ENCODE measurements at regions not wholly inside any gene's neighbourhood (a gene's known extent, or its start where the extent isn't known, plus 50 kb on each side); places are given as distances from the start of the nearest gene placed in this dataset.

DNA sequence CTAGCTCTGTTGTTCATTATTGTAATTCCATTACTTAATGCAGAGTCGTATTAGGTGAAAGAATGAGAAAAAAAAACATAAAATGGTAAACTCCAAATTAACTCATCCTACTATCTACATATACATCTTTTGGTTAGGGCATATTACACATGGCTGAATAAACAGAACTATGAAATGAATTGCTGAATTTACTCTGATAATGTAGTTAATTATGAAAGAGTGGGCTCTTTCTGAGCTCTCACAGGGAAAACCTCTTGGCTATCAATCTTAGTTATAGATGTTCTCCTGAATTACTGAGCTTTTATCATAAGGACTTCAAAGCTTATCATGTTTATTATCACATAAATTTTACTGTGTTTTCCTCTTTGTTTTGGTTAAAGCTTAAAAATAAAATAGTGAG is 798.5 kb upstream of the MDGA2 start (continued):
- TF ChIP-seq ZSCAN18 (tag by site-specific recombination; IDR thresholded peaks at IDR 0.05) = no peak
- no peak for TF ChIP-seq RBAK (tag by site-specific recombination; IDR thresholded peaks at IDR 0.05)
- no peak for TF ChIP-seq BCL11B (tag by site-specific recombination; IDR thresholded peaks at IDR 0.05; ENCODE audit: low read depth)
- no peak for TF ChIP-seq HOXD13 (CRISPR knock-in tag; IDR thresholded peaks at IDR 0.05; ENCODE audit: borderline replicate concordance)
- TF ChIP-seq ZNF138 (tag by site-specific recombination; IDR thresholded peaks at IDR 0.05; ENCODE audit: borderline replicate concordance) = no peak
- no peak for TF ChIP-seq ZNF76 (tag by site-specific recombination; IDR thresholded peaks at IDR 0.05; ENCODE audit: borderline replicate concordance, low read depth)
- TF ChIP-seq ZNF626 (tag by site-specific recombination; IDR thresholded peaks at IDR 0.05) = no peak
- no peak for TF ChIP-seq ZNF391 (tag by site-specific recombination; IDR thresholded peaks at IDR 0.05; ENCODE audit: borderline replicate concordance, low read depth)
- TF ChIP-seq, protein P1, sequence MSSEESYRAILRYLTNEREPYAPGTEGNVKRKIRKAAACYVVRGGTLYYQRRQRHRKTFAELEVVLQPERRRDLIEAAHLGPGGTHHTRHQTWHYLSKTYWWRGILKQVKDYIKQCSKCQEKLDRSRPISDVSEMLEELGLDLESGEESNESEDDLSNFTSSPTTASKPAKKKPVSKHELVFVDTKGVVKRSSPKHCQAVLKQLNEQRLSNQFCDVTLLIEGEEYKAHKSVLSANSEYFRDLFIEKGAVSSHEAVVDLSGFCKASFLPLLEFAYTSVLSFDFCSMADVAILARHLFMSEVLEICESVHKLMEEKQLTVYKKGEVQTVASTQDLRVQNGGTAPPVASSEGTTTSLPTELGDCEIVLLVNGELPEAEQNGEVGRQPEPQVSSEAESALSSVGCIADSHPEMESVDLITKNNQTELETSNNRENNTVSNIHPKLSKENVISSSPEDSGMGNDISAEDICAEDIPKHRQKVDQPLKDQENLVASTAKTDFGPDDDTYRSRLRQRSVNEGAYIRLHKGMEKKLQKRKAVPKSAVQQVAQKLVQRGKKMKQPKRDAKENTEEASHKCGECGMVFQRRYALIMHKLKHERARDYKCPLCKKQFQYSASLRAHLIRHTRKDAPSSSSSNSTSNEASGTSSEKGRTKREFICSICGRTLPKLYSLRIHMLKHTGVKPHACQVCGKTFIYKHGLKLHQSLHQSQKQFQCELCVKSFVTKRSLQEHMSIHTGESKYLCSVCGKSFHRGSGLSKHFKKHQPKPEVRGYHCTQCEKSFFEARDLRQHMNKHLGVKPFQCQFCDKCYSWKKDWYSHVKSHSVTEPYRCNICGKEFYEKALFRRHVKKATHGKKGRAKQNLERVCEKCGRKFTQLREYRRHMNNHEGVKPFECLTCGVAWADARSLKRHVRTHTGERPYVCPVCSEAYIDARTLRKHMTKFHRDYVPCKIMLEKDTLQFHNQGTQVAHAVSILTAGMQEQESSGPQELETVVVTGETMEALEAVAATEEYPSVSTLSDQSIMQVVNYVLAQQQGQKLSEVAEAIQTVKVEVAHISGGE (tag by site-specific recombination; conservative IDR thresholded peaks at IDR 0.05; ENCODE audit: low read depth) = no peak
- TF ChIP-seq ZNF155 (tag by site-specific recombination; IDR thresholded peaks at IDR 0.05) = no peak

DNA sequence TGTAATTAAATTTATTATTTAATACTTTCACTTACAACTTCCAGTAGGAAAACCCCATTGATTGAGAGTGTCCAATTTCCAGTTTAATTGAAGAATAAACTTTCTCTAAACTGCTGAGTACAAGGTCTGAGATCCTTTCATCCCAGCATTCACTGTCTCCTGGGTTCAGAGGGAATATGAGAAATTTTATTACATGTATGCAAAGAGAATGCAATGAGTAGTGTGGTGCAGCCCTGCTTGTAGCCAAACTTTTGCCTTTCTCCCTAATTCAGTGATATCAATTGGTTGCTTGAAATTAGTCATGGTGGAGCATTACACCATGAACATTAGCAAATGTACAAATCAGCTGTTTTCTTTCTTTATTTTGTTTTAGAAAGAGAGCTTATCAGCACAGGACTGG is 780.6 kb upstream of the MDGA2 start:
- Histone ChIP-seq H3K9me3 (ENCODE audit: control insufficient read depth, insufficient read depth, low read depth, low read length) (no peaks in the 10 kb centered on the region), H3K36me3 (ENCODE audit: control insufficient read depth in 2 of 2, insufficient read depth in 1 of 2, low read length in 2 of 2) (no peaks in the 10 kb centered on the region), H3K4me1 (ENCODE audit: control insufficient read depth, insufficient read depth, low read length) (no peaks in the 10 kb centered on the region), H3K4me3 (ENCODE audit: low read depth, low read length) (no peak overlapping the region), H3K27ac (ENCODE audit: extremely low read depth, low read depth, low read length) (no peak overlapping the region)
- POLR2A ChIA-PET = no interaction called here
- TF ChIP-seq ZNF133 (tag by site-specific recombination; IDR thresholded peaks at IDR 0.05) = no peak
- no peak for TF ChIP-seq ZNF621 (tag by site-specific recombination; IDR thresholded peaks at IDR 0.05)
- no peak for TF ChIP-seq ZNF544 (tag by site-specific recombination; IDR thresholded peaks at IDR 0.05)
- TF ChIP-seq KLF1 (tag by site-specific recombination; IDR thresholded peaks at IDR 0.05) = no peak
- CTCF ChIA-PET = no interaction called here

DNA sequence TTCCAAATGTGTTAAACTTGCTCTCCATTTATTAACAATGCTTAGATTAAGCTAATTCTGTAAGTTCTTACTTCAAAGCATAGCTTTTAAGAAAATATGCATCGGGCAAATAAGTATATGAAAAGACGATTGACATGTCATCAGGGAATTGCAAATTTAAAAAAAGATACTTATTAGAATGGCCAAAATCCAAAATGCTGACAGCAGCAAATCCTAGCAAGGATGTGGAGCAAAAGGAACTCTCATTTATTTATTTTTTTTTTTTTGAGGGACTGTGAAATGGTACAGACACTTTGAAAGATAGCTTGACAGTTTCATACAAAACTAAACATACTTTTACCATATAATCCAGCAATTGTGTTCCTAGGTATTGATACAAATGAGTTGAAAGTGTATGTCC is 779.5 kb upstream of the MDGA2 start:
- H3K27ac ChIP-seq (ENCODE audit: extremely low read depth, low read depth, low read length) = no peak overlapping the region
- no peak overlapping the region for H3K4me3 ChIP-seq (ENCODE audit: low read depth, low read length)
- no peaks in the 10 kb centered on the region for H3K9me3 ChIP-seq (ENCODE audit: control insufficient read depth, insufficient read depth, low read depth, low read length)
- TF ChIP-seq ZNF26 (tag by site-specific recombination; IDR thresholded peaks at IDR 0.05) (no peak), ZFP3 (tag by site-specific recombination; IDR thresholded peaks at IDR 0.05; ENCODE audit: low read depth) (no peak), ZNF132 (tag by site-specific recombination; IDR thresholded peaks at IDR 0.05; ENCODE audit: borderline replicate concordance) (no peak), ZNF529 (tag by site-specific recombination; IDR thresholded peaks at IDR 0.05; ENCODE audit: insufficient replicate concordance) (no peak), ZNF19 (tag by site-specific recombination; IDR thresholded peaks at IDR 0.05; ENCODE audit: low read depth) (no peak), ZIC2 (tag by site-specific recombination; IDR thresholded peaks at IDR 0.05) (no peak), ZNF324 (tag by site-specific recombination; IDR thresholded peaks at IDR 0.05) (no peak)
- TF ChIP-seq, protein P2, sequence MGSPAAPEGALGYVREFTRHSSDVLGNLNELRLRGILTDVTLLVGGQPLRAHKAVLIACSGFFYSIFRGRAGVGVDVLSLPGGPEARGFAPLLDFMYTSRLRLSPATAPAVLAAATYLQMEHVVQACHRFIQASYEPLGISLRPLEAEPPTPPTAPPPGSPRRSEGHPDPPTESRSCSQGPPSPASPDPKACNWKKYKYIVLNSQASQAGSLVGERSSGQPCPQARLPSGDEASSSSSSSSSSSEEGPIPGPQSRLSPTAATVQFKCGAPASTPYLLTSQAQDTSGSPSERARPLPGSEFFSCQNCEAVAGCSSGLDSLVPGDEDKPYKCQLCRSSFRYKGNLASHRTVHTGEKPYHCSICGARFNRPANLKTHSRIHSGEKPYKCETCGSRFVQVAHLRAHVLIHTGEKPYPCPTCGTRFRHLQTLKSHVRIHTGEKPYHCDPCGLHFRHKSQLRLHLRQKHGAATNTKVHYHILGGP (tag by site-specific recombination; IDR thresholded peaks at IDR 0.05) = no peak
- TF ChIP-seq, protein P3, sequence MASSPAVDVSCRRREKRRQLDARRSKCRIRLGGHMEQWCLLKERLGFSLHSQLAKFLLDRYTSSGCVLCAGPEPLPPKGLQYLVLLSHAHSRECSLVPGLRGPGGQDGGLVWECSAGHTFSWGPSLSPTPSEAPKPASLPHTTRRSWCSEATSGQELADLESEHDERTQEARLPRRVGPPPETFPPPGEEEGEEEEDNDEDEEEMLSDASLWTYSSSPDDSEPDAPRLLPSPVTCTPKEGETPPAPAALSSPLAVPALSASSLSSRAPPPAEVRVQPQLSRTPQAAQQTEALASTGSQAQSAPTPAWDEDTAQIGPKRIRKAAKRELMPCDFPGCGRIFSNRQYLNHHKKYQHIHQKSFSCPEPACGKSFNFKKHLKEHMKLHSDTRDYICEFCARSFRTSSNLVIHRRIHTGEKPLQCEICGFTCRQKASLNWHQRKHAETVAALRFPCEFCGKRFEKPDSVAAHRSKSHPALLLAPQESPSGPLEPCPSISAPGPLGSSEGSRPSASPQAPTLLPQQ (tag by site-specific recombination; IDR thresholded peaks at IDR 0.05) = no peak
- POLR2A ChIA-PET = no interaction called here
- no peaks in the 10 kb centered on the region for H3K4me1 ChIP-seq (ENCODE audit: control insufficient read depth, insufficient read depth, low read length)
- no peaks in the 10 kb centered on the region for H3K36me3 ChIP-seq (ENCODE audit: control insufficient read depth in 2 of 2, insufficient read depth in 1 of 2, low read length in 2 of 2)
- CTCF ChIA-PET = no interaction called here
